Stimulated activated CD8-positive, alpha-beta memory T cell treated with anti-CD3 and anti-CD28 coated beads, Interleukin-15, amount 100 ng/mL, for 24 hours (primary cell): ENCODE measurements at regions not wholly inside any gene's neighbourhood (a gene's known extent, or its start where the extent isn't known, plus 50 kb on each side); places are given as distances from the start of the nearest gene placed in this dataset.

Experiments used
- DNase-seq: peaks from one replicate; pipeline ENCODE4 v3.0.0-alpha.2; 2020; ENCODE audit warnings: low read depth

DNA sequence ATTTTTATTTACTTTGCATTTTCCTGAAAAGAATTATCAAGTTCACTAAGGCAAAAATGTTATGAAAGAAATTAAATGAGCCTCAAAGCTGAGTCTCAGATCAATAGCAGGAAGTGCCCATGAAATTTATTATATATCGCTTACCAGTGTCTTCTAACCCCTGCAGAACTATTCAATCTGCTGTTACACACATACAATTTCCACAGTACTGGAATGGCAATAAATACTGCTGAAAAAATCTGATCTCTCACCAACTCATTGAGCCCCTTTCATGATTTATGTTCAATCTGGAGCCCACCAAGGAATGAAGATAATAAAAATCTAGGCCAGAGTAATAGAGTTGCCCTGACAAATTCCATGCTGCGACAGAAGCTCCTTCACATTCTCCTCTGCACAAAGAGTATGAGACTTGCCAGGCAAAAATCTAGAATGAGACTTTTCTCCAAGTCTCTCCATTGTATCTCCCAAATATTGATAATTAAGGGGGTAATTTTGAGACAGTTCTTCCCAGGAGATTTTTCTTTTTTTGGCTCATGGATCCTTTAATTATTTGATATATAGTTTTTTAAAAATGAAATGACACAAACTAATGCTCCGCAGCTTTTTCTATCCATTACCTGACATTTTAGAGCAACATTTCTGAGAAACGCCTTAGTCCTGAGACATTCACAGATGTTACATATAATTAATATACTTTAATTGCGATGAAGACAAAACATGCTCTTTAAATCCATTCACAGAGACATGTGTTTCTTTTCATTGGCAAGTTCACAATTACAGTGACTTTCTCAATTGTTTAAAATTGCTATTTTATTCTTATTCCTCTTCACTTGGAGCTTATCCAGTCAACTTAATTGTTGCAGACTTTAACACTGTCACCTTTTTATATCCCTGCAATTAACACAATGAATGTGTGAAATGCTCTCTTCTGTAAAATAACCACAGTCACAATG lies 1020.4 kb downstream of the CBLN2 start:
- DNase-seq, result no peak

DNA sequence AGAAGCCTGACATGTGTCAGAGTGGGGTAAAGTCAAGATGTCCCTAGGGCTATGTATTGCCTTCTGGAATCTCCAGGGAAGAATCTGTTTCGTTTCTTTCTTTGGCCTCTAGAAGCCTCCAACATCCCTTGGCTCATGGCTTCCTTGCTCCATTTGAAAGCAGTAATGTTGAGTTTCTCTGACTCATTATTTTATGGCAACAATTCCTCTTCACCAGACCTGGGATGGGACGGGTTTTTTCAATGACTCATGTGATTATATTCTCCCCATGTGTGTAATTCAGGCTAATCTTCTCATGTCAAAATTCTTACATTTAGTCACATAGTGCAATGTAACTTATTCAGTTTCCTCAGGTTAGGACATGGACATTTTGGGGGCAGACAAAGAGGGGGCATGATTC lies 1038.6 kb downstream of the CBLN2 start:
- no peak for DNase-seq

DNA sequence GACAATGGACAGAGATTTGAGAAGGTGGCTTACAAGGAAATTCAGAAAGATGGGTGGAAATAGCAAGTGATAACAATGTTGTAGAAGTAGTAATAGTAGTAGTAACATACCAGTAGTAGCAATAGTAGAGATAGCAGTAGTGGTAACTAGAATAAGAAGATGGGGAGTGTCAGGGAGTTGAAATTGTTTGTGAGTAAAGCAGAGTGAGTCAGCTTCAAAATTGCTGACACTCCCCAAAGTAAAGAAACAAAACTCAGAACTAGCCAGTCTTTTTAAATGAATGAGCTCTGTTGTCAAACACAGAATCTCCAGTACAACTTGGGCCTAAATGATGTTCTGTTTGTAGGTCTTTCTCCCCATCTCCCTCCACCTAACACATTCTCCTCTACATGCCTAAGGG lies 1040.9 kb downstream of the CBLN2 start:
- DNase-seq, result no peak

DNA sequence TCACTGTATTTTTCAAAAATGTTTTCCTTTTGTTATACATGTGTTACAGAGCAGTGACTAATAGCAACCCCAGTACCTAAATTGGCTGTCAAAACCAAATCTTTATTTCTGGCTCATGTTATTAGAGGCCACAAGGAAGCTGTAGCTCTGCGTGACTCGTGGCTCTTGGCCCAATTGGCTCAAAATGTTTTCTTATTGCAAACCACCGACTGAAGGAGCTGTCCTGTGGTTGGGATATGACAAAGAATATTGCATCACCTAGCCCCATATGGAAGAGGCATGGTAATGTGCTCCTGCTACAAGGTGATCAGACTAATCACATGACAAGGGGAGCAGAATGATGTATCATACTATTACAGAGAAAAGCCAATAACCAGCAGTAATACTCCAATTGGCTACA lies 1058.5 kb downstream of the CBLN2 start:
- no peak for DNase-seq

DNA sequence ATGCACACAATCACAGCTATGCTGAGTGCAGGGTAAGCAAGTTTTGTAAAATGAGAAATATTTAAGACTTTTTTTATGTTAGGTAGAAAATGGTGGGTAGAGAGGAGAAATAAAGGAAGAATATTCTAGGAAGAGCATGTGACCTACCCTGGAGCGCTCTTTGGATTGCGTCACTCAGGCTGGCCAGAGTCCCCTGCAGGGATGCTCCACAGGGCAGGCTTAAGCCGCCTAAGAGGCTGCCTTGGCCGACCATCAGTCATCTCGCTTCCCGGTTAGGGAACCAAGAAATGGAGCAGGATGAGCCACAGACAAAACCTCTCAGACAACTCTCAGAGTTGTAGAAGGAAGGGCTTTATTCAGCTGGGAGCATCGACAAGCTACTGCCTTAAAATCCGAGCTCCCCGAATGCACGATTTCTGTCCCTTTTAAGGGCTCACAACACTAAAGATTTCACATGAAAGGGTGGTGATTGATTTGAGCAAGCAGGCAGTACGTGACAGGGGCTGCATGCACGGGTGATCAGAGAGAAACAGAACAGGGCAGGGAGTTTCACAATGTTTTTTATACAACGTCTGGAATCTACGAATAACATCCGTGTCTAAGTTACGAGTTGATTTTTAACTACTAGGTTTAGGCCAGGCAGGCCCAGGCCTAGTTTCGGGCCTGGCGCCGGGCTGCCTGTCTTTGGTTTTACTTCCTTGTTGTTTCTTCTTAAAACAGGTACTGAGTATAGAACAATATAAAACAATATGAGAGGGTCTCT lies 1072.0 kb downstream of the CBLN2 start:
- DNase-seq, result no peak

DNA sequence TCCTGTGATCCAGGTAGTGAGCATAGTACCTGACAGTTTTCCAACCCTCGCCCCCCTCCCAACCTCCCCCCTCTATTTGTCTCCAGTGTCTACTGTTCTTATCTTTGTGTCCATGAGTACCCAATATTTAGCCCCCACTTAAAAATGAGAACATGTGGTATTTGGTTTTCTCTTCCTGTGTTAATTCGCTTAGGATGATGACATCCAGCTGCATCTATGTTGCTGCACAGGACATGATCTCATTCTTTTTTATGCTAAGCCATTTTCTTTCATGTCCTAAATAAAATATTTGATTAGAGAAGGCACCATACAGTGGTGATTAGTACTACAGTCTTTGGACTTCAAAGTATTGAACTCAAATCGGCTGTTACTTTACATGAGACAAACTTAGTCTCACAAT lies 1087.9 kb downstream of the CBLN2 start:
- DNase-seq, result no peak

DNA sequence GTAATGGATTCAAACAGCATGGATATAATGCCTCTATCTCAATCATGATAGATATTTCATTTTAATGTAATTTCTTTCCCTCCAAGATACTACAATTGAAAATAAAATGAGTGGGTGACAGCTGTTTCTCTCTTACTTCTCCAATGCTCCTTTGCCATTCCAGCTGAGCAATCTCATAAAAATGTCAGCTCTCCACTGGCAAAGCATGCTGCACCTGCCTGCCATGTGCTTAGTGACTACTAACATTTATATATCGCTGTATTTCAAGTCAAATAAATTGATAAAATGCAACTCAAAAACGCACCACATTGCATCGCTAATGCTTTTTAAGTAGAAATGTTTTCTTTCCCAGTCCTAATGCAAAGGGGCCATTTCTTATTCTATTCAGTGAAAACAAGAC lies 1093.9 kb downstream of the CBLN2 start:
- no peak for DNase-seq

DNA sequence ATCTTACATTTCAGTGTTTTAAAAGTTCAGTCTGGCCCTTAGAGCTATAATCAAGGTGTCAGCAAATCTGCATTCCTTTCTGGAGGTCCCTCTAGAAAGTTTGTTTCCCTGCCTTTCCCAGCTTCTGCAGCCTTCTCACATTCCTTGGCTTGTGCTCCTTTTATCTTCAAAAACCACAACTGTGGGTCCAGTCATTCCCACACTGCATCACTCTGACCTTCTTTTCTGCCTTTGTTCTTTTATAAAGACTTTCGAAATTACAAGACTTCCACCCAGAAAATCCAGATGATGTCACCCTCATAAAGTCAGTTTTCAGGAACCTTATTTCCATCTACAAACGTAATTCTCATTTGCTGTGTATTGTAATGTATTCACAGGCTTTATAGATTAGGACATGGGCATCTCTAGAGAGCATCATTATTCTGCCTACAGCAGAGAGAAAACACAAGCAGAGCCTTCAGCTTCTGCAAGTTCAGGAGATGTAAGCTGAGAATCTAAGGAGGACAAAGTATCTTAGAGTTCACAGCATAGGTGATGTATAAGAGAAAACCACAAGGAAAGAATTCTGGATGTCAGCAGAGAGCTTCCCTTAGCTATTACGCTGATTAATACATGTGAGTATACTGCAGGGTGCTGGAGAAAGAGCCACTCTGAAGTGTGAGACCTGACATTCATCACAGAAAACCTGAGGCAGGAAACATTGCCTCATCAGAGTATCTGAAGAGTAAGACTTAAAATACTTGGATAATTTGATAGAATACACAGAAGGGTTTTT lies 1100.2 kb downstream of the CBLN2 start:
- DNase-seq, result no peak

DNA sequence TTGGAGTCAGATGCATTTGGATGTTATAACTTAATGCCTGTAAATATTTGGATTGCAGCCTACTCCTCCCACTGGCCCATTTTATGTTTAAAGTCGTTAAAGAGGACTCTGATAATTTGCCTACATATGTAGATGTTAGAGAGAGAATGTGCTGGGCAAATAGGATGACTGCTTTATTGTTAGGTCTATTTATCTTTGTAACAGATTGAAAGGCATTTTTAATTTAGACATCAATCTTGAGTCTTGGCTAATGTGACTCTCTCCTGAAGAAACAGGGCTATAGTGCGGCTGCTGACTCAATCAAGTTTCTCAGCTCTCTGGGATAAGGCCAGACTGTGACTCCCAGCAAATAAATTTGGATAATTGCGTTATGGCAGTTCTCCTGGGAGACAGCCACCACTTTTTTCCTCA lies 1101.4 kb downstream of the CBLN2 start:
- no peak for DNase-seq

DNA sequence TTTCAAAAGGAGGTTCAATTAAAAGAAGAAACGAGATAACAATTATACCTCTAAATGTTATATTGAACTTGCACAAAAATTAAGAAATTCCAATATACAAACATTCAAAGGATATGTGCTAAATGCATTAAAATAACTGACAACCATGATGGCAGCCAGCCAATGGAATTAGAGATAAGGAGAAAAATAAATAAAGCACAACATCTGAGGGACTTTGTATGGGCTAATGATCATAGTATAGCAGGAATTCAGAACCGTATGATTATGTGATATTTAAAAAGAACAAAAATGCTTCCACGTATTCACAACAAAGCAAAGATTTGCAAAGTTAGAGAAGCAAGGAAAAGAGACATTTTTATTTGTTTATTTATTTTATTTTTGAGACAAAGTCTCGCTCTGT lies 1103.0 kb downstream of the CBLN2 start:
- DNase-seq, result no peak

DNA sequence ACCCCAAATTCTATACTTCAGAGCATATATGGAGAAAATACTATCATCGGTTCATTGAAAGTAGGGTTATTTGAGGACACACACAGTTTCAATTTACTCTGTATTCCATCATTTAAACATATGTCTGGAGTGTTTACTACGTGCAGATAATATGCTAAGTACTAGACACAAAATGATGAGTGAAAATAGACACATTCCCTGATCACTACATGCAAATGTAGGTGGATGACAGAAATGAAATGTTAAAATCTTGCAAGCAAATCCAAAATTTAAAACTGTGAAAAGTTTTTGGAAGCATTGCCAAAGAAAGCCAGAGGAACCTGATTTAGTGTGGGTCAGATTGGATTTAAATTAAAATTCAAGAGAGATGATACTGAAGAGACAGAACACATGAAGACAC lies 1106.6 kb downstream of the CBLN2 start:
- DNase-seq, result no peak

DNA sequence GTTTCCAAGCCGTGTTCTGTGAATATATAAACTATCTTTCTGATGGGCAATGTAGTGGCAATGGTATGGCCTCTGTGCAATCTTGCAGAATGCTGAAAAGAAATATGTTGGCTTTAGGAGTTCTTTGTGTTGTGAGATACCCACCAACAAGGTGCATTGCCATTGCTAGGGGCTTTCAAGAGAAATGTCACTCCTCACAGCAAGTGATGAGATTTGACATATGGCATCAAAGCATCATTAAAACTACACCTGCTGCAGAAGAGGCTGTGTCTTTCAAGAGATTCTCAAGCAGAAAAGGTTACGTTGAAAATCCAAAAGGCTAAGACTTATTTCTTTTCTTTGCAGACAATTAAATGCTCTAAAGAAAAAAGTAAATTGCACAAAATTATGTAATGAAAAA lies 1110.8 kb downstream of the CBLN2 start:
- no peak for DNase-seq

DNA sequence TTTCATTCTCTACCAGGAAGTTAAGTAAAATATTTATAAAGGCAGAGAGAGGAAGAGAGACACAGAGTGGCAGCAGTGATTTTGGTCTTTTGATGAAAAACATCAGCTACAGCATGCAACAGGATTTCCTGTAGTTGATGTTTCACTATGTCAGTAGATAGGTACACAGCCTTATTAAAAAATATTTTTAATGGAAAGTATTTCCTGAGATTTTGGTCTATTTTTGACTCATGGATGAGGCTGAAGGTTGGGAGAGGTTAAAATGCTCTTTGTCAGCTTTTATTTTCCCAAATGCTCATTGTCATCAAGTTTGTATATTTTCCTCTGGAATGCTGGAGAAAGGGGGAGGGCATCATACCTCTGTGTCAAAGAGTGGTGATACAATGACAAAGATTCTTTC lies 1112.5 kb downstream of the CBLN2 start:
- no peak for DNase-seq

DNA sequence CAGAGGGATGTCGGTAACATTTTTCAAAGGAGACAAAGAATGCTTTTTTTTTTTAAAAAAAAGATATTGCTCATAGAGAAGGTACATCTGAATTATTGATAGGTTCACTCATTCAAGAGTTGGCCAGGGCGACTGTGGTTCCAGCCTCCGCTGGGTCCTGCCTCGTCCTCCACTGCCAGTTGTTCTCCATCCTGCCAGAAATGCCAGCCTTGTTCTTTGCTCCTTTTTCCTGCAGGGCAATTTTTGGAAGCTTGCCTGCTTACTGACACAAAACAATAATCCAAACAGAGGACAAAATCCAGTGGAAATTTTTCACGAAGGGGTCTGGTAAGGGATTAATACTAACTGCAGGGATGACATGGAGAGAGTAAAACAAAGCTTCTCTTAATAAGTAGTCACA lies 1113.0 kb downstream of the CBLN2 start:
- DNase-seq, result no peak

DNA sequence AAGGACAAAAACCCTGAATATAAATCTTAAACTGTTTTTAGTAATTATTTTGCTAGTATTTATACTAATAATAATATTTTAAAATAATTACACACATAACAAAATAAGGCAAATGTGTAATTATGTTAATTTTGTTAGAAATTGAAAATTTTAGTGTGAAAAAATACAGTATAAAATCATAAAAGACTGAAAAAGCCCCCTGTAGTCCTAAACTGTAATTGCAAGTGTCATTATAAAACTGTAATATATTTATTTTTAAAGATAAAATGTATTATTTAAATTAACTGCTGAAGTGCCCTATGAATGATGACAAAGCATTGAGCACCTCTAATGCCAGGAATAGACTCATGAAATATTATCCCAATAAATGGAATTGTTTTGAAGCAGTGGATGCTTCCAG lies 1117.7 kb downstream of the CBLN2 start:
- no peak for DNase-seq

DNA sequence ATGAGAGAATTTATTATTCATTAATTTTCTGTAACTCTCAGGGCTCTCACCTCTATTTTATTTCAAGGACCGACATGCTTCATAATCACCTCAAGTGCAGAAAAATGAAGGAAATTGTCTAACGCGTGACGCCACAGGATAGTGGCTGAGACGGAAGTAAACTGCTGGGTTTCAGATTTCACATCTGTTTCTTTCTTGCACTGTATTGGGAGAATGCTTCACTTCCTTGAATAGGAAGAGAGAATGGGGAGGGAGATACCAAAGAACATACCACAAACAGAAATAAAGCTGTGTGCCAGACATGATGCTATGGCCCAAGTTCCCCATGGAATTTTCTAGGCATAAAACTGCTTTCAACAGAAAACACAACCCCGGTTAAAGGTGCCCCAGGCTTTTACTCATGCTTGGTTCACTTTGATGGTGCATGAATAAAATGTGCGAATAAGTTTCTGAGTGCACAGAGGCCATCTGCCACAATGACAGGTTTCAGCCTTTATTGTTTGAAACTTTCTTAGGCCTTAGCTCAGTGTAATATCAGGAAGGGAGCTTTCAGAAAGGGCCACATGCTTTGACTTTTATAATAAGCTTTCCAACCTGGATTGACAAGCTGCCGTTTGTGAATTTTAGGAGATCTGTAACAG lies 1116.4 kb downstream of the SOCS6 start:
- DNase-seq, result no peak

DNA sequence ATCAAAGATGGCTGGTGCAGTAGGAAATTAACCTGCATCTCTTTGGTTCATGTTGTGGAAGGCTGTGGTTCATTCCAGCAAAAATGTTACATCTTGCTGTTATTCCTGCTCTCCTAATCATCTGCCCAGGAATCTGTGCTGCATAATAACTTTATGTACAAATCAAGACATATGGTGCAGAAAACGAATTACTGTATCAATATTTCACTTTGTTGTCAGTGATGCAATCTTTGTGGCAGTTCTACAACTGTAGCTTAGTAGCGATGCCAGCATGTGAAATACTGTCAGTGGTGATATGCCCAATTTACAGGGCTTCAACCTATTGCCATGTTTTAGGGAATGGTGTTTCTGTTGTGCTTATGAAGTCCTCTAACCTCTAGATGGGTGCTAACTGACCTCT lies 1114.7 kb downstream of the SOCS6 start:
- no peak for DNase-seq

DNA sequence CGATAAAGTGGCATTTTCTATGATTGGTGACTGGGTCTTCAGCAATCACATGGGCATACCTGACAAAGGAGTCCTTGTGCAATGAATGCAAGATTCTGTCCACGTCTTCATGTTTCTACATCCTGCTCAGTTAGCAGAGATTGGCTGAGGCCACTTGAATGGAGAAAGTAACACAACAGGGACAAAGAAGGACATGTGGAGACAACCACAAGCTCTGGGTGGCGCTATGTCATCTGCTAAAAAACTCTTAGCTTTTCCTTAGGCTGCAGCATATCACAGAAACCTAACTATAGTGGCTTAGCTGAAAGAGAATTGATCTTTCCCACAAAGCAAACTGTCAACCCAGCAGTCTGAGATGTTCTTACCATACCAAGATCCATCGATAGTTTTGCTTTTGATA lies 1109.7 kb downstream of the SOCS6 start:
- DNase-seq, result no peak

DNA sequence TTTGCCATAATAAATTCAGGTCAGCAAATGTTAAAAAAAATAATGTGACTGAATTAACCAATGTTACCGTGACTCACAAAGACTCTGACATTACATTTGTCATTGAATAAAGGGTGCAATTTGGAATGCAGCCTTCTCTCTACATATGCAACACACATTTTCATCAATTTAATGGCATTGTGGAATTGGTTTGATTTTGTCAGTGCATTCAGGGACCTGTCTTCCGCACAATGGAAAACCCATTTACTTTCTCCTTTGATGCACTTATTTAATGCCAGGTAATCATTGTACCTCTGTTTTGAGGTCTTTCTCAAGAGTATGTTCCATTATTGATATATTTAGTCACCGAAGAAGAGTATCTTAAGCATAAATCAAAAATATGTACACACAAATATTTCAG lies 1099.3 kb downstream of the SOCS6 start:
- DNase-seq, result no peak

DNA sequence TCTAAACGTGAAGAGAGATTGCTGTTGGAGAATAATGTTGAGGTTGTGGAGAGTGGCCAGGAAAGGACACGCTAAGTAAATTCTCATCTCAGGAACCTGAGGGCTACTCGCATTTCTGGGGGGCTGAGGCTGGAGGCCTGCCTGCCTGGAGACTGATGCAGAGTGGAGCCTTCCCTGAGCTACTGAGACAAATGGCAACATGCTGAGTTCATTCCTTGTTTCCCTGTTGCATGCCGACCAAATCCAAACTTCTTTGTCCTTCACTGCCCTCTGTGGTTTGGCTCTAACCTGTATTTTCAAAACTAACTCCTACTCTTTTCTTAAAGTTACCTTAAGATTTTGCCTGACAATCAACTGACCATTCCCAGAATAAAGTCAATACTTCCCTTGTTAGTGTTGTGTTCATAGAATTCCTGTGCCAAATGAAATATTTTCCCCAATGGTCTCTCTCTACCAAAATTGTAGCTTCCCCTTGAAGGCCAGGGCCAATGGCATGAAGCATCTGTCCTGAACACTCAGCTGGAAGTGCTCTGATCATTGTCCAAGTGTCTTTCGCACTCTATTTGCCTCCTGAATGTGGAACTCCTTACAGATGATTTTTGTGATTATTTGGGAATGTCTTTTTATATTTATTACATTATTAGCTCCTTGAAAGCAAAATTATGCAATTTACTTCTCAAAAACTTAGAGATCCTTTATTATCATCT lies 1085.6 kb downstream of the SOCS6 start:
- no peak for DNase-seq

DNA sequence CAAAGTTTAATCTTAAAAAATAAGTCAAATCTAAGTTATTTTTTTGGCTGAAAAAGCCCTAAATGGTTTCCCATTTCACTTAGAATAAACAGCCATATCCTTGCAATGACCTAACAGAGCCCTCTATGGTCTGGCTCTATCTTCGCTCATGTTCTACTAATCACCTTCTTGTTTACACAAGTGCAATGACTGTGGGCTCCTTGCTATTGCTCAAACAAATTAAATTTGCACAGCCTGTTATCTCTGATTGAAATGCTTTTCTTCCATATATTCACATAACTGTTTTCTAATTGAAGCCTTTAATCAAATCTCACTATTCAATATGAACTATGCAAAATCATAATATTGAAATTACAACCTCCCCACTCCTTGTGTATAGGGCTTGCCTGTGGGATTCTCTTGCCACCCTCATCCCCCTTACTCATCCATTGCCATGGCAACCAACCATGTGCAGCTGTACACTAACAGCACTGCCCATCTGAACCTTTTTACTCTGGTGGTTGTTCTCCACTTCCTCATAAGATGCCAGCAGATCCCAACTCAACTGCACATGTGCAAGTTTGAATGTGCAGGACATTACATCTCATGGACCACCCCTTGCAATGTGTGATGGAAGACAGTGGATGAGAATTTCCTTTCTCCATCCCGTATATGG lies 1083.2 kb downstream of the SOCS6 start:
- no peak for DNase-seq
